Mesendoderm (in vitro differentiated cells): ENCODE measurements at regions not wholly inside any gene's neighbourhood (a gene's known extent, or its start where the extent isn't known, plus 50 kb on each side); places are given as distances from the start of the nearest gene placed in this dataset.

Source experiments
- DNase-seq: peaks from one replicate; pipeline ENCODE4 v3.0.0; 2013
- H2AK5ac ChIP-seq: 2 replicates; pipeline ENCODE4 v1.6.1; 2013; ENCODE audit warnings: low read length, inconsistent platforms
- H2BK120ac ChIP-seq: 2 replicates; pipeline ENCODE4 v1.6.1; 2013; ENCODE audit warnings: low read depth, mild to moderate bottlenecking, low read length, moderate library complexity, mixed read lengths
- H2BK15ac ChIP-seq: replicated peaks from 2 replicates; pipeline ENCODE4 v1.6.1; 2013; ENCODE audit warnings: low read depth, mild to moderate bottlenecking, moderate library complexity
- H2BK5ac ChIP-seq: 2 replicates; pipeline ENCODE4 v1.6.1; 2013; ENCODE audit warnings: low read length, inconsistent platforms
- H3K18ac ChIP-seq: 2 replicates; pipeline ENCODE4 v1.6.1; 2013; ENCODE audit warnings: mild to moderate bottlenecking, low read length, mixed read lengths
- H3K23ac ChIP-seq: one replicate; pipeline ENCODE4 v1.6.1; 2013; ENCODE audit warnings: low read length
- H3K27ac ChIP-seq: 2 replicates; pipeline ENCODE4 v1.5.1; 2013; ENCODE audit warnings: low read depth, mild to moderate bottlenecking, inconsistent platforms, low read length, moderate library complexity
- H3K27me3 ChIP-seq: 2 replicates; pipeline ENCODE4 v1.6.1; 2013; ENCODE audit warnings: low read length, control low read depth, mild to moderate bottlenecking, inconsistent platforms; ENCODE audit not compliant: insufficient read depth, poor library complexity
- H3K36me3 ChIP-seq: 2 replicates; pipeline ENCODE4 v1.6.1; 2013; ENCODE audit warnings: low read length, inconsistent platforms; ENCODE audit not compliant: control insufficient read depth, insufficient read depth
- H3K4ac ChIP-seq: one replicate; pipeline ENCODE4 v1.6.1; 2013; ENCODE audit warnings: low read depth, mild to moderate bottlenecking, low read length, moderate library complexity
- H3K4me1 ChIP-seq: 2 replicates; pipeline ENCODE4 v1.6.1; 2013; ENCODE audit warnings: low read depth, low read length, inconsistent platforms; ENCODE audit not compliant: control insufficient read depth
- H3K4me2 ChIP-seq: 2 replicates; pipeline ENCODE4 v1.6.1; 2013; ENCODE audit warnings: low read length
- H3K4me3 ChIP-seq: 2 replicates; pipeline ENCODE4 v1.5.1; 2013; ENCODE audit warnings: mild to moderate bottlenecking, low read length
- H3K56ac ChIP-seq: one replicate; pipeline ENCODE4 v1.6.1; 2013; ENCODE audit warnings: low read length
- H3K79me1 ChIP-seq: 2 replicates; pipeline ENCODE4 v1.6.1; 2013; ENCODE audit warnings: low read length, inconsistent platforms
- H3K79me2 ChIP-seq: 2 replicates; pipeline ENCODE4 v1.6.1; 2013; ENCODE audit warnings: mild to moderate bottlenecking, low read length; ENCODE audit not compliant: control insufficient read depth, insufficient read depth
- H3K9ac ChIP-seq: 2 replicates; pipeline ENCODE4 v1.6.1; 2013; ENCODE audit warnings: low read length, inconsistent platforms
- H4K5ac ChIP-seq: one replicate; pipeline ENCODE4 v1.6.1; 2013; ENCODE audit warnings: low read length
- H4K8ac ChIP-seq: one replicate; pipeline ENCODE4 v1.6.1; 2013; ENCODE audit warnings: low read depth, mild to moderate bottlenecking, control low read depth, low read length, moderate library complexity
- WGBS: extraction: QIAGEN DNeasy Blood & Tissue Kit; methylation state at CpG from one replicate; pipeline ENCODE4 v1.1.7; 2013; ENCODE audit warnings: low lambda C conversion rate, missing lambda C conversion rate; ENCODE audit not compliant: insufficient coverage; ENCODE audit errors: extremely low coverage; 5-methylcytosine and 5-hydroxymethylcytosine counted together

DNA sequence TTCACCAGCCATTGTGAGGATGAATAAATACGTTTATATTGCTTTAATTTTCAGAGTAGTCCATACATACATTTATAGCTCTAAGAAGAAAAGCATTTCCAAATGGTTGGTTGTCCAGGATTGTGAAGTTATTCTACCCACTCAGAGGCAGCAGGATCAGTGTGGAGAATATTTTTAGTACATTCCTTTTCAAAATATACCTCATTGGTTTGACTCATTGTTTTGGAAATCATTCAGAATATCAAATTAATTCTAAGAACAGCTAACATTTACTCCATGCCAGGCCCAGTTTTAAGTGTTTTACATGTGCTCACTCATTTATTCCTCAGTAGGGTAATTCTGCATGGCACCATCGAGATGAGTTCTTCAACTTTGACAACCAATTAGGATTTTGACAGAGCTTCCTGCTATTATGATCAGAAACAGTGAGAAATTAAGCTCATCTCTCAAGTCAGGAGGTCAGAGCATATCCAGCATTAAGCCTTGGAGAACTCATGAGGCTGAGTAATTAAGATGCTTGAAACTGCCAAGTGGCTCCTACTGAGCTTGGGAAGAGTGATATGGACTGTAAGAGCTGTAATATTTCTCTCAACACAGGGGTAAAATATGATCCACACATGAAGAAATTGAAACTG lies 153.3 kb upstream of the CLEC14A start:
- Histone ChIP-seq H3K79me1 (no peaks in the 10 kb centered on the region), H3K23ac (no peak overlapping the region), H2BK15ac (no peak overlapping the region), H3K56ac (no peak overlapping the region), H3K27ac (no peak overlapping the region), H3K4me2 (no peak overlapping the region), H2BK120ac (no peak overlapping the region), H4K8ac (no peak overlapping the region), H2BK5ac (no peak overlapping the region), H3K4me1 (no peaks in the 10 kb centered on the region), H2AK5ac (no peak overlapping the region), H3K27me3 (no peaks in the 10 kb centered on the region), H3K18ac (no peak overlapping the region), H3K79me2 (no peaks in the 10 kb centered on the region), H3K9ac (no peak overlapping the region), H3K36me3 (no peaks in the 10 kb centered on the region), H3K4ac (no peak overlapping the region), H4K5ac (no peak overlapping the region), H3K4me3 (no peak overlapping the region)
- no CpG with 5 or more reads among the region's 2 CpGs for WGBS
- no peak for DNase-seq

DNA sequence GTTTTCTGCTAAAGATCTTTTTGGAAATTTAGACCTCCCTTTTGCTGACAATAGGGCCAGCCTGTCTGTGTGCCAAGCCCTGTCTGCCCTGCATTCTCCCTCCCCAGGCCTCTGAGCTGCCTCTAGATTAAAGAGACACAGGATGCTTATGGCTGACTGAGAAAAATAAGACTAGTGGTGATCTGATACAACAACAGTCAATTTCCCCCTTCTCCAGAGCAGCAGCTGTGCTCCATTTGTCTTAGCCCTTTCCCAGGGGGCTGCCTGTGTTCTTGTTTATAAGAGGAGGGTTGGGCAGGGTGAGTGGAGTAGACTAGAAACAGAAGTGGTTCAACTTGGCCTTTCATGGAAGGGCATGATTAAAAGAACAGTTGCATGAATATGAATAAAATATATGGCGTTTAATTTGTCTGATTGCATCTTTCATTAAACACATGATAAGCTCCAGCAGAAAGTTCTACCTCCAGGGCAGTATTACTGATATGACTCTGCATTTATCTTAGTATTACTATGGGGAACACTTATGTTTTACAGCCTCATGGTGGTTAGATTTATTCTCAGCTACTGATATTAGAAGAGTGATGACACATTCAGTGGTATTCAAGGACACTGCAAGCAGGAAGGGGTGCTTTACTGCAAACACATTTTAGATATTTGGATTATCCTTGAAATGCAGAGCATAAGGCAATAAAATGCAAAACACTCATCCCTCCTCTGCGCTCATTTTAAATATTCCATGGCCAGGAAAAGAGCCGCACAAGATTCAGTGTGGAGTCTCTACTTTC lies 150.2 kb upstream of the CLEC14A start:
- H3K18ac ChIP-seq, result no peak overlapping the region
- H3K4ac ChIP-seq, result no peak overlapping the region
- no peaks in the 10 kb centered on the region for H3K36me3 ChIP-seq
- H3K27me3 ChIP-seq, result no peaks in the 10 kb centered on the region
- H2BK5ac ChIP-seq, result no peak overlapping the region
- H4K8ac ChIP-seq, result no peak overlapping the region
- no CpG with 5 or more reads among the region's 3 CpGs for WGBS
- H3K23ac ChIP-seq, result no peak overlapping the region
- H3K79me1 ChIP-seq, result no peaks in the 10 kb centered on the region
- no peaks in the 10 kb centered on the region for H3K4me1 ChIP-seq
- H3K27ac ChIP-seq, result no peak overlapping the region
- H3K79me2 ChIP-seq, result no peaks in the 10 kb centered on the region
- no peak overlapping the region for H2AK5ac ChIP-seq
- no peak overlapping the region for H3K56ac ChIP-seq
- H2BK120ac ChIP-seq, result no peak overlapping the region
- no peak overlapping the region for H3K4me2 ChIP-seq
- no peak overlapping the region for H3K4me3 ChIP-seq
- no peak overlapping the region for H2BK15ac ChIP-seq
- no peak overlapping the region for H3K9ac ChIP-seq
- no peak overlapping the region for H4K5ac ChIP-seq
- DNase-seq, result peak; percentile 74

DNA sequence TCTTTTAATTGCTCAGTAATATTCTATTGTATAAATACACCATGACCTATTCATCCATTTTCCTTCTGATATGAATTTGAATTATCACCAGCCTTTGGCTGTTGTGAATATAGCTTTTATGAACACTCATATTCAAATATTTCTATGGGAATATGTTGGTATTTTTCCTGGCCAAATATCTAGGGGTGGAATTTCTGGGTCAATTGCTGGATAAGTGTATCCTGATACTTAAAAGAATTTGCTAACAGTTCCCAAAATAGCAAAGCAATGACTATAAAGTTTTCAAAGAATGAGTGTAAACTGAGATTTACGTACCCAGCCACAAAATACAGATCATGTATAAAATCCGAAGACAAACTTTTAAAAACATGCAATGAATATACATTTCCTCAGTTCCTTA lies 148.7 kb upstream of the CLEC14A start:
- no peak overlapping the region for H3K23ac ChIP-seq
- no peak overlapping the region for H2BK120ac ChIP-seq
- no peak overlapping the region for H3K4me3 ChIP-seq
- H3K79me2 ChIP-seq, result no peaks in the 10 kb centered on the region
- H2BK15ac ChIP-seq, result no peak overlapping the region
- H3K4me1 ChIP-seq, result no peaks in the 10 kb centered on the region
- no peak overlapping the region for H3K18ac ChIP-seq
- H2AK5ac ChIP-seq, result no peak overlapping the region
- H3K36me3 ChIP-seq, result no peaks in the 10 kb centered on the region
- H3K27me3 ChIP-seq, result no peaks in the 10 kb centered on the region
- no peak overlapping the region for H3K9ac ChIP-seq
- no peak for DNase-seq
- H3K27ac ChIP-seq, result no peak overlapping the region
- H3K56ac ChIP-seq, result no peak overlapping the region
- H4K5ac ChIP-seq, result no peak overlapping the region
- no peak overlapping the region for H4K8ac ChIP-seq
- no peak overlapping the region for H3K4me2 ChIP-seq
- no CpG with 5 or more reads among the region's 2 CpGs for WGBS
- no peak overlapping the region for H2BK5ac ChIP-seq
- no peaks in the 10 kb centered on the region for H3K79me1 ChIP-seq
- no peak overlapping the region for H3K4ac ChIP-seq

DNA sequence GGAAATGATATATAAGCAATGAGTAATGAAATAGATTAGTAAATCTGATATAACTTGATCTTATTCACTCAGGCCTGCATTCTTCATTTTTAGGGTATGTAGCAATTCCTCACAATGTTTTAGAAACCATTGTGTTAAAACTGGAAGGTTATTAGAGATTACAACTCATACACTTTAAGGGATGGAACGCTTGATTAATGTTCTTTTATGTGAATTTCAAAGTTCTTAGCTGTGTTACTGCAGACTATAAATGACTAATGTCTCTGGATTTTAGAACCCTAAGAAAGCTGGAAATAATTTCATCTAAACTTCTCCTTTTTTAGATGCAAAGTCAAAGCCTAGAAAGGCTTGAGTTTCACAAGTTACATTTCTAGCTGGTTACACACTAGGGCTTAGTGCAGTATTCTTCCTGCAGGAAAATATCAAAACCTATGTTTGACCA lies 148.2 kb upstream of the CLEC14A start:
- Histone ChIP-seq H3K4me2 (no peak overlapping the region), H3K79me1 (no peaks in the 10 kb centered on the region), H3K36me3 (no peaks in the 10 kb centered on the region), H3K18ac (no peak overlapping the region), H4K5ac (no peak overlapping the region), H3K79me2 (no peaks in the 10 kb centered on the region), H2AK5ac (no peak overlapping the region), H4K8ac (no peak overlapping the region), H2BK15ac (no peak overlapping the region), H2BK5ac (no peak overlapping the region), H2BK120ac (no peak overlapping the region), H3K27me3 (no peaks in the 10 kb centered on the region), H3K27ac (no peak overlapping the region), H3K4me3 (no peak overlapping the region), H3K4ac (no peak overlapping the region), H3K23ac (no peak overlapping the region), H3K9ac (no peak overlapping the region), H3K56ac (no peak overlapping the region), H3K4me1 (no peaks in the 10 kb centered on the region)
- no CpG with 5 or more reads among the region's 1 CpG for WGBS
- no peak for DNase-seq

DNA sequence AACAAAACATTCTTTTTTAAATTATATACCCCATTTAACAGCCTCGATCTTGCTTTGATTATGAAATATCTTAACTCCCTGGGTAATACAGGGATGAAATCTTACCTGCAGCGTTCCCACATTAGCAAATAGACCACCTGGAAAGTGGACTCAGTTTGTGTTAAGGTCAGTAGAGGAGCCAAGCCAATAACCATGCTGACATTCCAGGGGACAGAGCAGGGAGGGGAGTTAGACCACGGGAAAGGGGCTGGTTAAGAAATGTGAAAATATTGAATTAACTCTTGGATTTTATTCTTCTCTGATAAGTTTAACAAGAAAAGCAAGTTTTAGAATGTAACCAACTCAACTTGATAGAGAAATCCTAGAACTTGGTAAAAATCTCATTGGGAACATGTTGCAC lies 144.9 kb upstream of the CLEC14A start:
- H2BK120ac ChIP-seq, result no peak overlapping the region
- no peaks in the 10 kb centered on the region for H3K27me3 ChIP-seq
- H3K79me2 ChIP-seq, result no peaks in the 10 kb centered on the region
- H3K9ac ChIP-seq, result no peak overlapping the region
- H3K36me3 ChIP-seq, result no peaks in the 10 kb centered on the region
- no peak overlapping the region for H3K23ac ChIP-seq
- H3K4me3 ChIP-seq, result no peak overlapping the region
- H3K56ac ChIP-seq, result no peak overlapping the region
- no peak overlapping the region for H3K4me2 ChIP-seq
- DNase-seq, result no peak
- no peak overlapping the region for H2BK5ac ChIP-seq
- no peak overlapping the region for H3K18ac ChIP-seq
- H4K5ac ChIP-seq, result no peak overlapping the region
- no peaks in the 10 kb centered on the region for H3K4me1 ChIP-seq
- no peak overlapping the region for H3K4ac ChIP-seq
- no CpG with 5 or more reads among the region's 3 CpGs for WGBS
- H2AK5ac ChIP-seq, result no peak overlapping the region
- H2BK15ac ChIP-seq, result no peak overlapping the region
- no peak overlapping the region for H3K27ac ChIP-seq
- no peak overlapping the region for H4K8ac ChIP-seq
- H3K79me1 ChIP-seq, result no peaks in the 10 kb centered on the region
